IPS DF 19.7 (cell line): ENCODE measurements at regions not wholly inside any gene's neighbourhood (a gene's known extent, or its start where the extent isn't known, plus 50 kb on each side); places are given as distances from the start of the nearest gene placed in this dataset.
"Not testable (repeated sequence)": the region's sequence is repeated elsewhere in the genome, so short reads cannot be mapped to it uniquely, and the experiment has no call there.

ENCODE experiments used
- DNase-seq: peaks from one replicate; pipeline ENCODE4 v3.0.0-alpha.2; 2013; ENCODE audit warnings: low read depth, low spot score

DNA sequence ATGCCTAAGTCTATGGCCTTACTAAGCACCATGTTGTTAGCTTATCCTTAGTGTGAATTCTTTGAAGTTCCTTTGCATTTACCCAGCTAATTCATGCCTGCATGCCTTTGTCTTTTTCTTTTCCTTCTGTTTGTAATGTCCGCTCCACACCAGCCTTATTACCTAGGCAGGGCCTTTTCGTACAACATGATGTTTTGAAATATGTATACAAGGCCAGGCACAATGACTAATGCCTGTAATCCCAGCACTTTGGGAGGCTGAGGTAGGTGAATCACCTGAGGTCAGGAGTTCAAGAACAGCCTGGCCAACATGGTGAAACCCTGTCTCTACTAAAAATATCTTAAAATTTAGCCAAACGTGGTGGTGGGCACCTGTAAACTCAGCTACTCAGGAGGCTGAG is 1636.5 kb upstream of the SEL1L start:
- no peak for DNase-seq

DNA sequence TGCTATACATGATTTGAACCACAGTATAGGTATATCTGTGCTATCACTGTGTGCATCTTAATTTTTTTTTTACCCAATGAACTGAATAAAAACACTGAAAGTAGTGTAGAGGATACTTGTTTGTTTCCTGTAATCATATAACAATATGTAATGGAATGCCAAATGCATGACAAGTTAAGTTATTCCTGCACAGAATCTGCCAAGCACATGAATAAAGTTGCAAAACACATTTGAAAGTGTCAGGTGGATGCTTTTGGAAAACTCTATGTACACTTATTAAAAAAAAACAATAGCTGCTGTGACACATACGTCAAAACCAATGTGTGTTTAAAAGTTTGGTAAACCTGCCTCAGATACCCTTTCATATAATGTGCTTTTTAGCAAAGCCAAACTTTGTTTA is 1638.1 kb upstream of the SEL1L start:
- no peak for DNase-seq

DNA sequence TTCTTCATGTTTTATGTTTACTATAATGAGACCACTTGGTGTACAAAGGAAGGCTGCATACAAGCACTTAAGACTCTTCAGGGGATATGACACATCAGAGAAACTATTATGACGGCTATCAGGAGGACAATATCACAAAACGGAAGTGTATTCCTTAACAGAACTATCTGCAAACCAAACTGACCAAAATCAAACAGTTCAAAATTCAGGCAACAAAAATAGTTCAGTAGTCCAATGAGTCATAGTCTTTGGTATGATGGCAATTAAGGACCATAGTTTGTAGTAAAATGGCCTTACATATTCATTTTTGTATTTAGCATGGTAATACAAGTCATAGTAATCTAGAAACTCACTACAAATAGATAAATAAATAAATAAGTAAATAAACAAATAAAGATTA is 1638.7 kb upstream of the SEL1L start:
- DNase-seq: no peak

DNA sequence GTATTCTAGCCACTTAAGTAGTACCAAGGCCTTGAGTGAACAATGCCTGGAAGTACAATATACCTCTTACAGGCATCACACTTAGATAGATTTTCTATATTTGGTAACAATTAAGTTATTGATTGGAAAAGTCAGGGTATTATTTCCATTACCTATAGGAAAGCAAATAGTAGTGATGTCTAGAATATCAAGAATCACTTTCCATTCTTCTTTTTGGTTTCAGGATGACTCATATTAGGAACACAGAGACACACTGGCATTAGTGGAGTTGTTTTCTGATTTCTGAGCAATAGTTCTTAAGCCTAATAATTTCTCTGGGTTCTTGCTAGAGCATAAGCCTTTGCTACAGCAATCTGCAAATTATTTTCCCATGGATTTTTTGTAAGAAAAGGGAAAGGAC is 1640.0 kb upstream of the SEL1L start:
- no peak for DNase-seq

DNA sequence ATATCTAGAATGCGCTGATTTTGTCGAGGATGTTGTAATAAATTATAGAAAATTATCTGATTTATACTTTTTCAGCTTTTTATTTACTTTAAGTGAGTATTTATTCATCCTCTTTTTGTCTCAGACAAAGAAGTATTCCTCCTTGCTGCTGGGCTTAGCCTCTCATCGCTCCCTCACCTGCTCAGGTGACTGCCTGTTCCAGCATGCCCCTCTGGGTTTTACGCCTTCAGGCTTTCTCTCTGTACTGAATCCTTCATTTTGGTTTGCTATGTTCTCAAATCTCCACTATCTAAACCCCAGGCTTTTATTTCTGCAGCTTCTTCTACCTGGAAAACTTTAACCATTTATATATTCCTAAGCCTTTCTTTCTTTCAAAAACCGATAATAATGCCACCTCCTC is 1650.9 kb upstream of the SEL1L start:
- DNase-seq: no peak

DNA sequence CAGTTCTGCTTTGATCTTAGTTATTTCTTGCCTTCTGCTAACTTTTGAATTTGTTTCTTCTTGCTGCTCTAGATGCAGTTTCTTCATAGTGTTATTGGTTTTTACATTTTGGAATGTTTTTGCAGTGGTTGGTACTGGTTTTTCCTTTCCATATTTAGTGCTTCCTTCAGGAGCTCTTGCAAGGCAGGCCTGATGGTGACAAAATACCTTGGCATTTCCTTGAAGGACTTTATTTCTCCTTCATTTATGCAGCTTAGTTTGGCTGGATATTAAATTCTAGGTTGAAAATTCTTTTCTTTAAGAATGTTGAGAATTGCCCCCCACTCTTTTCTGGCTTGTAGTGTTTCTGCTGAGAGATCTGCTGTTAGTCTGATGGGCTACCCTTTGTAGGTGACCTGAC is 1654.7 kb upstream of the SEL1L start:
- DNase-seq: not testable (repeated sequence)

DNA sequence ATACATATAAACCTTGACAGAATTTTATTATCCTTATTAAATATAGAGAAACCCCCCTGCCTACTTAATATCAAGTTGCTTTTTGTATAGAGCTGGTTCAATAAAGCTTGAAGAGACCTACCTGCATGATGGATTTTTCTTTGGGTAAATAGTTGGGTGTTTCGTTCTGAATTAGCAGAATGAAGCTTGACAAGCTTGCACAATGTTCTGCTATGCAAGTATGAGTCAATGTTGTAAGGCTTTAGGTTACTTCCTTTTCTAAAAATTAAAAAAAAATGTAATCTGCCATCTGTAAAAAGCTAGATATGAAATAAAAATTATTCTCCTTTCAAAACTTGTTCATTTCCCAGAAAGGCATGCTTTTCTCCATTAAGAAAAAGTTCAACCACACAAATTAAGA is 1662.6 kb upstream of the SEL1L start:
- DNase-seq: no peak

DNA sequence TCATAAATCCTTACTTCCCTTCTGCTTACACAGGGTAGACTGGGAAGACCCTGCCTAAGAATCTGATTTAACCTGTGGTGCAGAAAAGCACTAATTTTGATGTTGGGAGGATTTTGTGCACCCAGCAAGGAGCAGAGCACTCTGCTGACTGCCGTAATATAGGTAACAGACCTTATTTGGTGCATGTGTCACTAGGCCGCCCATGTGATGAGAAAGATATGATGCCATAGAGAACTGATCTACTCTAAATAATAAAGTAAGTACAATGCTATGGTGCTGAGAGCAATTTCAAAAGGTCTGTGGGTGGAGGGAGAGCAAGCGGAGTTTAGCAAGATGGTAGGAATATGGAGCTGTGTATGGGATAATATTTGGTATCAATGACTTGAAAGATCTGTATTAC is 1663.6 kb upstream of the SEL1L start:
- no peak for DNase-seq

DNA sequence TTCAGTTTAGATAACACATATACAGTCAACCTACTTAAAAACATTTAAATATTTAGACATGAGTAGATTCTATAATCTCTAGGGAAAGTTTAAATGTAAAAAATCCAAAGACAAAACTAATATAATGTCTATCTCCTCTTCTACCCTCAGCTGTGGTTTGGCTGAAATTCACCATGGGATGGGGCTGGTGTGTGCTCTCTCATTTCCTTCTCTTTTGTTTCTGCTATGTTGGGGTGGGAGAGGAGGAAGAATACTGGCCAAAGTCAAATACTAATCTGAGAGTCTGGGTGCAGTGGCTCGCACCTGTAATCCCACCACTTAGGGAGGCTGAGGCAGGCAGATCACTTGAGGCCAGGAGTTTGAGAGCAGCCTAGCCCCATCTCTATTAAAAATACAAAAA is 1673.9 kb upstream of the SEL1L start:
- DNase-seq: no peak

DNA sequence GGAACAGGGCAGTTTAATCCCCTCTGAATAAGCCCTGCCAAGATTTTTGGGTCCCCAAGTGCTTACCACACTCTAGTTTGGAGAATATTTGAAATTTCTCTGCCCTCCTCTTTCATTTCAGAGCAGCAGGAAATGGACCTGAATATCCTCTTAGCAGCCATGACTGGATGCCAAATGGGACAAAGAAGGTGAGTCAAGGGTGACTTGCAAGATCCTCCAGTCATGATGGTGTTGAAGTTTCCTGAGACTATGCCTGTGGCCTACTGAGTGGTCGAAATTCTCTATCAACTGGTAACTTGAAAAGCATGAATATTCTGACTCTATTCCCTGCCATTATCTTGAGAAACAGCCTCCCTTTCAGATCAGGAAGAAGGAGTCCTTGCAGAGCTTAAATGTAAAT is 1674.7 kb upstream of the SEL1L start:
- DNase-seq: no peak

DNA sequence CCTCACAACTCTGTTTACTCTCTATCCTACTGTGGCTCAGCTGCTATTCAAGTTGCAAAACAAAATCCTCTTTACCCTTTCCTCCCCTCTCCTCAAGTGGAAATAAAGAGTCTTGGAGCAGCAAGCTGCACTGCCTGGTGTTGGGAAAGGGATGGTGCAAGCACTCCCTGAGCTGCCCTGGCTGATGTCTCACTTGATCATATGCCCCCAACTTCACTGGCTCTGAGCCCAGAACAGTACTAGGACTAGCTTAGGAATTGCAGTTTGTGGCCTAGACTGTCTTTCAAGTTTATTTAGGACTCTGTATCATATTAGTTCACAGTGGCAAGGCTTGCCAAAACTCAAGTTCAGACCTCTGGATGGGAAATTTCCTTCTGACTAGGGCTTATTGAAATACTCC is 1683.8 kb upstream of the SEL1L start:
- DNase-seq: no peak

DNA sequence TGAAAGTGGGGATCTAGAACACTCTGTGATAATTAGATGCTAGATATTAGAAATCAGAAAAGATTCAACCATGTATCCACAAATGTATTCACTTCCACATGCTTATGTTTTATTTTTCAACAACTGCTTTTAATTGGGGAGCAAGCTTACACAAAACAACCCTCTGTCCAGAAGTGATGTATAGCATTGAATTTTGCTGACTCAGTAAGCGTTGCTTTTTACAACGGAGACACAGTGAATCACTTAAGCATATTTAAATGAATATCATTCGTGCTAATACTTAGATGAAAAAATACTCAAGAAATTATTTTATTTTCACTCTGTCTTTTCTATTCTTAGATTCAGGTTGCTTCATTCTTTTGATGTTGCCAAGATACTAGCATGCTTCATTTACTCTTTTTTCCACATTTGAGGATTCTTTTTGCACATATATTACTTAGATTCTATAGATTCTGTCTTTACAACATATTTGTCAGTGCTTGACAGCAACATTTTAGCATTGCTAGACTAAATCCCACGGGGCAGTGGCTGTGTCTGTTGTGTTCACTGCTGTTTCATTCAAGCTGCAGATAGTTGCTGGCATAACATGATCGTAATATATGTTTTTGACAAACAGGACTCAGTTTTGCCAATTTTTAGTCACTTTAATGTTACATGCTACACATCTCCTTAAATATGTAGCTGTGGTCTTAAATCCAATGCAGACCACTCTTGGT is 1714.4 kb upstream of the SEL1L start:
- DNase-seq: no peak

DNA sequence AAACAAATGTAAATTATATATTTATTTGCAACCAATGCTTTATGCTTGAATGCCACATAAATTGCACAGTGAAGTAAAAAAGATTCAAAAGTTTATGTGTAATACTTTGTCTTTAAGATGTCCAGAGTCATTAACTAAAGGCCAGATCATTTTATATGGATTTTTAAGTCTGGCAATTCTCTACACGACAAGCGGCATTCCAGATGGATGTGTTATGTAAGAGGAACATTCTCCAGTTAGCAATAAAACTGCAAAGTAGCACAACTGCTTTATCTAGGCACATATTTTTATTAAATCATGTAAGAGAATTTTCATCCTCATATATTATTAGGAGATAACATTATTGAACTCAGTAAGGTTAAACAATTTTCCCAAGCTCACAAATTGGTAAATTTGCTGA is 1717.7 kb upstream of the SEL1L start:
- no peak for DNase-seq

DNA sequence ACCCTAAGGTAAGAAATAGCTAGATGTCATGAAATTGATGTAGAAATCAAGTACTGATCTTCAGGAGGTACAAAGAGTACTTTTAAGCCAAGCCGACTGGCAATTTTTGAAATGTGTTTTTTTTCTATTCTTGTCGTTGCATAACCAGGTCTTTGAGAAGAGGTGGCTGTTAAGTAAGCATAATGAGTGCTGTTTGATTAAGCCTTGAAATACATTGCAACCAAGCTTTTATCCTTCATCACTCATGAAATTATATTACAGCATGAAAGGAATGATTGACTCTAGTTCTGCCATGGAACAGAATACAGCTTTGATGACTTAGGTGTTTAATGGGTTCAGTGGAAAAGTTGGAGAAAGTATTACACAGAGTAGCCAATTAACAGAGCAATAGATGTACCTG is 1720.2 kb upstream of the SEL1L start:
- DNase-seq: no peak

DNA sequence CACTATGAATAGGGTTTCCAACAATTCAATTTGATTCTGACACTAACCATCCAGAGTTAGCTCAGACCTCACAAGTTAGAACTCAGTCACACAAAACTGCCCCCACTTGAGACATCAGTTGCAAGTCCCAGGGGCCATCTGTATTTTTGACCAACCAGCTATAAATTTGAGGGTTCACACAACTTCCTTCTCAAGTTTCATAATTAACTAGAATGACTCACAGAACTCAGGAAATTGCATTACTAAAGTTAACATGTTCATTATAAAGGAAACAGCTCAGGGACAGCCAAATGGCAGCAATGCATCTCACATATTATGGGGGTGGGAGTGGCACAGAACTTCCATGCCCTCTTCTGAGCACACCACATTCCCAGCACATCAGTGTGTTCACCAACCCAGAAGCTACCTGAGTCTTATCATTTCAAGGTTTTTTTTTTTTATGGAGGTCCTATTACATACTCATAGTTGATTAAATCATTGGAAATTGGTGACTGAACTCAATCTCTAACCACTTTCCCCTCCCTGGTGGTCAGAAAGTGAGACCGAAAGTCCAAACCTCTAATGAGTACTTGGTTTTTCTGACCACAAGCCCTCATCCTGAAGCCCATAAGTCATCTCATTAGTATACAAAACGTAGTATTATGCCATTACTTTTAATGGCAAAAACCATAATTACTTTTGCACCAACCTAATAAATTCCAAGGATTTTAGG is 1721.5 kb upstream of the SEL1L start:
- no peak for DNase-seq

DNA sequence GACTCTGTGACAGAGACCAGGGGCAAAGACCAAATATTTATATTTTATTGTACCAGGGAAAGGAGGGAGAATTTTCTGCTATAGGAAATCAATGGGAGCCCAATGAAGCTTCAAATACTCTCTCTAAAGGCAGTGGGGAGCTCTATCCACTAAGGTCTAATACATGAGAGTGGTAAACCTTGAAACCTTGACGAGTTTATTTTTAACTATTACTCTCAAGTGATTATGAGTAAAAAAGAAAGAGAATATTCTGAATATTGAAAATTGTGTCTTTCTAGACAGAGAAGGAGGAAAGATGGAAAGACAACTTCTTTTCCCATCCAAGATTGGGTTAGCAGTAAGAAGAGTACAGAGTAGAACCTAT is 1722.1 kb upstream of the SEL1L start:
- DNase-seq: no peak

DNA sequence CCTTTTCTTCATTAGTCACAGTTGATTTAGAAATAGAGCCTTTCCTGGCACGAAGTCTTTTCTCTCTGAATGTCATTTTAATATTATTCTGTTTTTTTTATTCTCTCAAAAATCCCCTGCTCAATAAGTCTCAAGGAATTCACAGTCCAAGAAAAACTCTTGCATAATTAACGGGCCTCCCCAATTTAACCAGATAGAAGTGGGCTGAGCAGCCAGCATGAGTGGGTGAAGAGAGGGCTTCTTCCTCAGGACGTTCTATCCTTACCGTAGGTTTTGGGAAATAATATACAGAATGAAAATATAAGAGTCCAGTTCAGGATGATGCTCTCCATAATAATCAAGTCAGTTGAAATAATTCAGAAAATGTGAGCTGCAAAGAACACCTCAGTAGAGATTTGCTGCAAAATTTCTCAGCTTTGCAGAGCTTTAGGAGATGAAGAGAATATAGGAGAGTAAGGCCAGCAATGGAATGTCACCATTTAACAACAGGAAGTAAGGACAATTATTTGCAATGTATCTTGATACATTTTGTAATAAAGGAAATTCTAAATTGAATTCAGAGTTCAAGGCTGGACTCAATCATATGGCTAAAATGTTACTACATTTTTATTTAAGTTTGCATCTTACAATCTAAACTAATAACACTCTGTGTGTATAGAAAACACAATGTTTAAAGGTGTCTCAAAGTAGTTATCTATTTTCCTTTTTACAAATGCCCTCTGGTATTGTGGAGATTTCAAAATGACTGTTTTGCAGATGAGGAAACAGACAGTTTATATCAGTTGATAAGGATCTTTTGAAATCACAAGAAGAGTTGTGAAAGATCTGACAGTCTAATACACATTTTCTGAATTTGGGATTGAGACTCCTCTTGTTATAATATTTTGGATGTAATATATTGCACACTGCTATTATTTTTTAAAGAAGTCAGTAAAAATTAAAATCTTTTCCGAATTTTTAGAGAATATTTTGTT is 1724.1 kb upstream of the SEL1L start:
- DNase-seq: no peak

DNA sequence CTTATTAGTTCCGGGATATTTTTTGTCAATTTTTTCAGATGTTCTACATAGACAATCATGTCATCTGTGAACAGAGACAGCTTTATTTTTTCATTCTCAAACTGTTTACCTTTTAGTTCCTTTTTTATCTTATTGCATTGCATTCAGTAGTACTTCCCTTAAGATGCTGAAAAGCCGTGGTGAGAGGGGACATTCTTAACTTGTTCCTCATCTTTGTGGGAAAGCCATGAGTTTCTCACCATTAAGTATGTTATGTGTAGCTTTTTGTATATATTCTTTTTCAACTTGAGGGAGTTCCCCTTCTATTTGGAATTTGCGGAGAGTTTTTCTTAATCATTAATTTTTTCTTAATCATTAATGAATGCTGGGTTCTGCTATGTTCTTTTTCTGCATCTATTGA is 1727.1 kb upstream of the SEL1L start:
- DNase-seq: no peak

DNA sequence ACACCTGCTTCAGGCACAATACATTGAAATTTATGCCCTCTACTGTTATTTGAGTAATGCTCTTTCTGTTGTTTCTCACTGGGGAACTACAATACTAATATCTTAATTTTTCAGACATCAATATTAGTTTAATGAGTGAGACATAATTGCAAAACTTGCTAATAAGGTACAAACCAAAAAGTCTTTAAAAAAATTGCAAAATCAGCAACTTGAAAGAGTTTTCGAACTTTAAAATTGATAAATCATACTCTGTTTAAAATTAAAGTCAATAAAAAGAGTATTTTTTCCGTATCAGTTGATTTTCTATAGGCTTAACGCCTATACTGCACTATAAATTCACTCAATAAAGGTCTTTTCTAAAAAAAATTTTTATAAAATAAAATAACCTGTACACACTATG is 1735.9 kb upstream of the SEL1L start:
- DNase-seq: no peak

DNA sequence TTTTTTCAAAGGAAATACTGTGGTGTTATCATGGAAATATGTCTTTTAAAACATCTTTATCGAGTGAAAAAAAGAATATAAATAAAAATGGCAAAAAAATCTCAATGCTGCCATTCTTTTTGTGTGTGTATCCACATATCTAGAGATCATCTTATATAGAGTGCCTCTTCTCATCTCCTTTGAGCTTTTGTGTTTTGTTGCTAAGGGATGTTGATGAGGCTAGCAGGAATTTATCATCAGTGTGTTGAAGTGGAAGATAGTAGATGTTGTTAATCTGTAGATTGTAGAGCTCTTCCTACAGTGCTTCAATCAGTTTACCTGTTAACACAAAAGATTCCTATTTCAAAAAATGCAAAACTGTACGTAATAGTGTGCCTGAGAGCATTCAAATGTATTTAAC is 1738.0 kb upstream of the SEL1L start:
- DNase-seq: no peak

DNA sequence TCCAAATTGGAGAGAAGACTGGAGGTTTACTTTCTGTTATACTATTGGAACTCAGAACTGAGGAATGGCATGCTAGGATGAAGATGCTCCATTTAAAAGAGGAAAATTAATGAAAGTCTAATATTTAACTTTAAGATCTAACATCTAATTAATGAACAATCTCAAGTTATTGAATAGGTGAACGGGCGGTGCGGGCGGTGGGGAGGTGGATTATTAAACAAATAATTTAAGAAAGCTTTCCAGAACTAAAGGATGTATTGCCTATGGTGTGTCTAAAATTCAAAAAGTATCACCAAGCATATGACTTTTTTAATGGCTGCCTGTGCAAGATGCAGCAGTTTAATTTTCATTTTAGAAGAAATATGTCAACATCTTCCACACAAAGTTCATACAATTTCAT is 1747.1 kb upstream of the SEL1L start:
- DNase-seq: no peak

DNA sequence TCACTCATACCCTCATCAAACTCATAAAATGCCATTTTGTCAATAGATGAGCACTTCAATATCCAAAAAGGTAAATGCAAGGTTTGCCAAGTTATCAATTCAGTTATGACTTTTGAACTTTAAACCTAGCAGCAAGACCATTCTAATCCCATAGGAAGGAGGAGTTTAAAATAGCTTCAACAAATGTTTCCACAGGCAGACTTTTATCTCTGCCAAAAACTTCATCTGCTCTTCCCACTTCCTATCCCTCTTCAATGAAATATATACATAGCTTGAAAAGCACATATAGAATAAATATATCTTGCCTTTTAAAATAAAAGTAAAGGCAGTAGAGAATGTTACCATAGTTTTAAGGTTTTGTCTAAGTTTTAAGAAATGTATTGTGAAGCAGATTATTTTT is 1749.1 kb upstream of the SEL1L start:
- no peak for DNase-seq

DNA sequence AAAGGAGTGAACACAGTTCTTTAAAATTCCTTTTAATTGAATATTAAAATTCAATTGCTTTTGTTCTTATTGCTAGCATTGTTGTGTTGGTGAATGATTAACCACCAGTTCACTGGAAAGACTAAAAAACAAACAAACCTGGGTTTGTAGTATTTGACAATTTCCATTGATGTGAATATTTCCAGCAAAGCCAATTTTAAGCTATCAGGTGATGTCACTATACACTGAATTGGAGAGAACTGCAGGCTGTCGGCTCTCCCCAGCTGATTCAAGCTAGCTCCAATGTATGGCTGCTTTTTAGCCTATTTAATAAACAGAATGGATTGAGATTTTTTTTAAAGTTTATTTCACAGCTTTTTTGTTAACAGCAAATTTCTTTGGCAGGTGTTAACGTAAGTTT is 1753.6 kb upstream of the SEL1L start:
- no peak for DNase-seq
